ENCODE measurements at regions not wholly inside any gene's neighbourhood (a gene's known extent, or its start where the extent isn't known, plus 50 kb on each side); places are given as distances from the start of the nearest gene placed in this dataset.

GRCh38 chr1:228849011-228849541, 113.8 kb downstream of the RHOU start:
- intact Hi-C loops (cut with DNase I), result no loop called here
- Histone ChIP-seq H3K4me3 (replicated peaks in 1 of 3) (no peak overlapping the region), H3K36me3 (no peaks in the 10 kb centered on the region), H3K9me3 (no peaks in the 10 kb centered on the region), H3K27ac (no peak overlapping the region), H3K27me3 (no peaks in the 10 kb centered on the region), H3K4me1 (no peaks in the 10 kb centered on the region)
- TF ChIP-seq CTCF (IDR thresholded peaks at IDR 0.05) (no peak), POLR2A (IDR thresholded peaks at IDR 0.05) (no peak)
- 80 to 96% methylated on average over 3 of the region's 3 CpGs for WGBS, 2 donors
- DNase-seq, result no peak

GRCh38 chr1:228850141-228851100, 115.1 kb downstream of the RHOU start:
- intact Hi-C loops (cut with DNase I), result no loop called here
- no peaks in the 10 kb centered on the region for H3K4me1 ChIP-seq
- H3K4me3 ChIP-seq (replicated peaks in 1 of 3), result no peak overlapping the region
- no peak overlapping the region for H3K27ac ChIP-seq
- WGBS, 2 donors, result 88 to 94% methylated on average over 11 of the region's 11 CpGs
- no peaks in the 10 kb centered on the region for H3K9me3 ChIP-seq
- DNase-seq, result no peak
- no peaks in the 10 kb centered on the region for H3K36me3 ChIP-seq
- no peaks in the 10 kb centered on the region for H3K27me3 ChIP-seq
- TF ChIP-seq CTCF (IDR thresholded peaks at IDR 0.05) (no peak), POLR2A (IDR thresholded peaks at IDR 0.05) (no peak)

- DNase-seq, result no peak
- H3K4me1 ChIP-seq, result no peaks in the 10 kb centered on the region
- H3K27me3 ChIP-seq, result no peaks in the 10 kb centered on the region
- no peaks in the 10 kb centered on the region for H3K9me3 ChIP-seq
- H3K4me3 ChIP-seq (replicated peaks in 1 of 3), result no peak overlapping the region
- intact Hi-C loops (cut with DNase I), result no loop called here
- WGBS, 2 donors, result 92 to 95% methylated on average over 5 of the region's 5 CpGs
- TF ChIP-seq POLR2A (IDR thresholded peaks at IDR 0.05) (no peak), CTCF (IDR thresholded peaks at IDR 0.05) (no peak)
- no peak overlapping the region for H3K27ac ChIP-seq
- no peaks in the 10 kb centered on the region for H3K36me3 ChIP-seq
Observed at GRCh38 chr1:228851193-228851592, 115.9 kb downstream of the RHOU start.

- H3K36me3 ChIP-seq, result no peaks in the 10 kb centered on the region
- intact Hi-C loops (cut with DNase I), result no loop called here
- WGBS, 2 donors, result 81 to 90% methylated on average over 6 of the region's 6 CpGs
- TF ChIP-seq CTCF (IDR thresholded peaks at IDR 0.05), result no peak
- no peak for TF ChIP-seq POLR2A (IDR thresholded peaks at IDR 0.05)
- H3K4me1 ChIP-seq, result no peaks in the 10 kb centered on the region
- H3K27me3 ChIP-seq, result no peaks in the 10 kb centered on the region
- no peak overlapping the region for H3K27ac ChIP-seq
- no peaks in the 10 kb centered on the region for H3K9me3 ChIP-seq
- DNase-seq, result no peak
- H3K4me3 ChIP-seq (replicated peaks in 1 of 3), result no peak overlapping the region
Observed at GRCh38 chr1:228851618-228852017, 116.3 kb downstream of the RHOU start.

- no peaks in the 10 kb centered on the region for H3K27me3 ChIP-seq
- TF ChIP-seq POLR2A (IDR thresholded peaks at IDR 0.05), result no peak
- TF ChIP-seq CTCF (IDR thresholded peaks at IDR 0.05), result no peak
- no peaks in the 10 kb centered on the region for H3K9me3 ChIP-seq
- DNase-seq, result no peak
- no peak overlapping the region for H3K4me3 ChIP-seq (replicated peaks in 1 of 3)
- no peak overlapping the region for H3K27ac ChIP-seq
- H3K4me1 ChIP-seq, result no peaks in the 10 kb centered on the region
- 82 to 100% methylated on average over 4 of the region's 4 CpGs for WGBS, 2 donors
- intact Hi-C loops (cut with DNase I), result no loop called here
- H3K36me3 ChIP-seq, result no peaks in the 10 kb centered on the region
Observed at GRCh38 chr1:228852024-228852423, 116.7 kb downstream of the RHOU start.
